Panc1 (cell line): ENCODE measurements at regions not wholly inside any gene's neighbourhood (a gene's known extent, or its start where the extent isn't known, plus 50 kb on each side); places are given as distances from the start of the nearest gene placed in this dataset.

Experiments
- ATAC-seq: fragments of 200-7000 bp; cut with Tn5 transposase; 2 replicates; pipeline ENCODE4 v1.9.1; 2020; ENCODE audit warnings: mild to moderate bottlenecking, moderate library complexity
- BruUV-seq: library from RNA; stranded (reverse); fragments of 400-500 nt; replicated peaks from 2 replicates; lab custom pipeline; 2021; lab: Mats Ljungman, UMichigan
- CTCF ChIA-PET: fragments of 300-600 bp; sonication (Branson Sonifier 250); formaldehyde crosslinking; loops from one replicate; lab custom pipeline; 2022; ENCODE audit warnings: antibody characterized with exemption; lab: Charles Lee
- POLR2A ChIA-PET: fragments of 300-600 bp; sonication (Branson Sonifier 250); formaldehyde crosslinking; loops from one replicate; lab custom pipeline; 2022; ENCODE audit warnings: antibody characterized with exemption; lab: Charles Lee
- DNase-seq: peaks from one replicate; pipeline ENCODE4 v3.0.0-alpha.2; 2010; ENCODE audit warnings: low read depth, low spot score
- H3K27ac ChIP-seq: 2 replicates; pipeline ENCODE4 v1.5.1; 2011; ENCODE audit warnings: mild to moderate bottlenecking, low read length, inconsistent platforms
- H3K27me3 ChIP-seq: fragments of 200-500 bp; sonication (Bioruptor generic); 2 replicates; pipeline ENCODE4 v1.6.0; 2014; ENCODE audit warnings: low read length, inconsistent platforms; ENCODE audit not compliant: control insufficient read depth, insufficient read depth
- H3K36me3 ChIP-seq: fragments of 200-500 bp; sonication (Bioruptor generic); 2 replicates; pipeline ENCODE4 v1.5.1; 2014; ENCODE audit warnings: inconsistent platforms, mild to moderate bottlenecking, low read length, moderate library complexity; ENCODE audit not compliant: control insufficient read depth, insufficient read depth
- H3K4me1 ChIP-seq: 2 replicates; pipeline ENCODE4 v1.5.1; 2011; ENCODE audit warnings: inconsistent platforms, mild to moderate bottlenecking, low read length, moderate library complexity; ENCODE audit not compliant: control insufficient read depth, insufficient read depth
- H3K4me3 ChIP-seq, 2 experiments: 2 replicates each; pipeline ENCODE4 v1.5.1; 2011 to 2012; ENCODE audit warnings: low read depth in 2 of 2, low read length in 2 of 2, mild to moderate bottlenecking in 2 of 2, inconsistent platforms in 1 of 2, moderate library complexity in 1 of 2
- H3K9me3 ChIP-seq: fragments of 200-500 bp; sonication (Bioruptor generic); 2 replicates; pipeline ENCODE4 v1.5.1; 2014; ENCODE audit warnings: low read depth, mild to moderate bottlenecking, inconsistent platforms, low read length, moderate library complexity; ENCODE audit not compliant: control insufficient read depth, insufficient read depth
- CTCF ChIP-seq: fragments of 450-650 bp; IDR thresholded peaks from 2 replicates; pipeline ENCODE4 v1.5.1; 2017; ENCODE audit warnings: mild to moderate bottlenecking
- POLR2AphosphoS5 ChIP-seq: IDR thresholded peaks from 2 replicates; pipeline ENCODE4 v1.6.1; 2012; ENCODE audit warnings: mild to moderate bottlenecking, low read depth, low read length, moderate library complexity
- REST ChIP-seq, 2 experiments: IDR thresholded peaks; 2 replicates each; pipeline ENCODE4 v1.6.1; 2011 to 2012; ENCODE audit warnings: low read depth in 2 of 2, control low read depth in 1 of 2, low read length in 1 of 2, mild to moderate bottlenecking in 1 of 2, moderate library complexity in 1 of 2; ENCODE audit not compliant: insufficient read depth in 1 of 2
- SIN3A ChIP-seq: IDR thresholded peaks from 2 replicates; pipeline ENCODE4 v1.6.1; 2012; ENCODE audit warnings: low read depth, mild to moderate bottlenecking, low read length, moderate library complexity, borderline replicate concordance; ENCODE audit not compliant: insufficient read depth
- TCF7L2 ChIP-seq: IDR thresholded peaks from 2 replicates; pipeline ENCODE4 v1.6.1; 2011; ENCODE audit warnings: mild to moderate bottlenecking, low read depth, low read length, inconsistent platforms
- in situ Hi-C: cut with HindIII; loops from 2 replicates; pipeline ENCODE4 v1.10.0; 2016; ENCODE audit warnings: low sequenced_read_pairs, low pct_unique_long_range_greater_than_20kb
- intact Hi-C: fragments of 100-400 bp; cut with micrococcal nuclease; formaldehyde crosslinking; loops from one replicate; pipeline ENCODE4 v1.10.0; 2022; ENCODE audit not compliant: unreplicated experiment

- peak overlapping the region; percentile 69; the same call in 1 of the 2 replicates for H3K27ac ChIP-seq
- H3K4me3 ChIP-seq, result no peak overlapping the region
- POLR2A ChIA-PET, result interaction anchor here (1.2 kb wide), 1 partner anchor 213 kb away, joined by 3 read pairs; the partner anchor contains the start of gene EIF4G2
- H3K36me3 ChIP-seq, result no peaks in the 10 kb centered on the region
- intact Hi-C loops, result no loop called here
- in situ Hi-C loops, result no loop called here
- no peaks in the 10 kb centered on the region for H3K9me3 ChIP-seq
- DNase-seq, result no peak
- no peaks in the 10 kb centered on the region for H3K27me3 ChIP-seq
- no peaks in the 10 kb centered on the region for H3K4me1 ChIP-seq
- ATAC-seq, result no peak
- CTCF ChIA-PET, result interaction anchor here (1.5 to 2.1 kb wide), 3 partner anchors 19 to 229 kb away, joined by 4 to 30 read pairs (median 8); no protein-coding TSS in a partner anchor
- BruUV-seq, result no TSS peak
- TF ChIP-seq POLR2AphosphoS5 (no peak), CTCF (no peak), REST (IDR thresholded peaks at IDR 0.05; ENCODE audit: insufficient read depth in 1 of 2, low read depth in 2 of 2, low read length in 1 of 2) (no peak), SIN3A (no peak), TCF7L2 (no peak)
These were observed 163.7 kb upstream of the ZBED5 start for GRCh38 chr11:11021563-11021962.

- ChIA-PET POLR2A (interaction anchor here (0.5 to 1.2 kb wide), 2 partner anchors 197 to 212 kb away, joined by 3 to 5 read pairs; partner anchors contain the start of gene EIF4G2), CTCF (interaction anchor here (0.6 to 2.1 kb wide), 5 partner anchors 18 to 487 kb away, joined by 3 to 30 read pairs (median 4); no protein-coding TSS in a partner anchor)
- DNase-seq (no peak), ATAC-seq (no peak)
- H3K27ac ChIP-seq, result no peak overlapping the region; the same call in 1 of the 2 replicates
- no peaks in the 10 kb centered on the region for H3K4me1 ChIP-seq
- TF ChIP-seq SIN3A (no peak), POLR2AphosphoS5 (no peak), REST (IDR thresholded peaks at IDR 0.05; ENCODE audit: insufficient read depth in 1 of 2, low read depth in 2 of 2, low read length in 1 of 2) (no peak), TCF7L2 (no peak), CTCF (no peak; the same call in 1 of the 2 replicates)
- in situ Hi-C loops, result no loop called here
- no peak overlapping the region for H3K4me3 ChIP-seq
- no TSS peak for BruUV-seq
- no peaks in the 10 kb centered on the region for H3K36me3 ChIP-seq
- H3K27me3 ChIP-seq, result no peaks in the 10 kb centered on the region
- intact Hi-C loops, result no loop called here
- H3K9me3 ChIP-seq, result no peaks in the 10 kb centered on the region
These were observed 162.9 kb upstream of the ZBED5 start for GRCh38 chr11:11020747-11021149.
